Gastrocnemius medialis (tissue), 4 donors: ENCODE measurements at regions not wholly inside any gene's neighbourhood (a gene's known extent, or its start where the extent isn't known, plus 50 kb on each side); places are given as distances from the start of the nearest gene placed in this dataset.

Source experiments
- ATAC-seq, 2 donors: fragments of 150-250 bp; one replicate each; pipeline ENCODE4 v1.9.1; 2016
- DNase-seq, 2 donors: peaks; one replicate each; pipeline ENCODE4 v3.0.0-alpha.2; 2019
- H3K27ac ChIP-seq, 4 donors: fragments of 200-600 bp; sonication (generic); 1 replicate in 1 of 4; 2 replicates in 3 of 4; pipeline ENCODE4 v1.5.1; 2016 to 2018; ENCODE audit warnings: mild to moderate bottlenecking in 2 of 4, moderate library complexity in 1 of 4
- H3K27me3 ChIP-seq, 3 donors: fragments of 200-600 bp; sonication (generic) in 2 of 3; 1 replicate in 1 of 3; 2 replicates in 2 of 3; pipeline versions ENCODE4 v1.5.1 to v1.6.0; 2016 to 2019; ENCODE audit warnings: mild to moderate bottlenecking in 1 of 3, moderate library complexity in 1 of 3
- H3K36me3 ChIP-seq, 2 donors: fragments of 200-600 bp; sonication (generic) in 1 of 2; one replicate each; pipeline ENCODE4 v1.5.1; 2017 to 2018
- H3K4me1 ChIP-seq, 2 donors: fragments of 200-600 bp; sonication (generic) in 1 of 2; one replicate each; pipeline ENCODE4 v1.5.1; 2016 to 2017; ENCODE audit warnings: mild to moderate bottlenecking in 2 of 2
- H3K4me3 ChIP-seq, 4 donors: fragments of 200-600 bp; sonication (generic) in 3 of 4; 1 replicate in 1 of 4; 2 replicates in 3 of 4; pipeline ENCODE4 v1.5.1; 2016 to 2019; ENCODE audit warnings: mild to moderate bottlenecking in 2 of 4
- H3K9me3 ChIP-seq, 3 donors: fragments of 200-600 bp; sonication (generic) in 2 of 3; 1 replicate in 1 of 3; 2 replicates in 2 of 3; pipeline ENCODE4 v1.5.1; 2016 to 2019
- CTCF ChIP-seq, 5 experiments: fragments of 450-650 bp in 3 of 5; fragments of 200-600 bp in 2 of 5; sonication (generic) in 2 of 5; IDR thresholded peaks in 4 of 5; conservative IDR thresholded peaks in 1 of 5; 1 replicate in 4 of 5; 2 replicates in 1 of 5; pipeline ENCODE4 v1.5.1; 2016 to 2019; ENCODE audit warnings: antibody characterized with exemption in 5 of 5, mild to moderate bottlenecking in 3 of 5, moderate library complexity in 3 of 5
- POLR2A ChIP-seq, 2 donors: fragments of 450-650 bp; IDR thresholded peaks; one replicate each; pipeline ENCODE4 v1.6.1; 2017; ENCODE audit warnings: antibody characterized with exemption in 2 of 2, mild to moderate bottlenecking in 2 of 2, moderate library complexity in 2 of 2
- in situ Hi-C, 4 donors: fragments of 200-750 bp; cut with MboI; loops; one replicate each; pipeline versions ENCODE4 v1.15.0 to v1.8.0; 2017; ENCODE audit warnings: low sequenced_read_pairs in 4 of 4
- intact Hi-C: fragments of 100-400 bp; cut with DNase I; formaldehyde crosslinking; loops from one replicate; pipeline ENCODE4 v1.15.1; 2023; ENCODE audit warnings: low total_unique reads

GRCh38 chr13:97630725-97631124 lies 196.8 kb downstream of the RAP2A start:
- in situ Hi-C loops, result no loop called here

GRCh38 chr13:97631158-97631557 lies 197.2 kb downstream of the RAP2A start:
- TF ChIP-seq POLR2A (IDR thresholded peaks at IDR 0.05) (no peak), CTCF (IDR thresholded peaks at IDR 0.05 in 4 of 5, conservative IDR thresholded peaks at IDR 0.05 in 1 of 5) (peak in 3 of 5 experiments; percentile 20 to 35 (median 24))
- in situ Hi-C loops (no loop called here), intact Hi-C loops (no loop called here)
- no peak overlapping the region for H3K4me3 ChIP-seq
- H3K36me3 ChIP-seq, result no peaks in the 10 kb centered on the region
- peak in 1 of 2 donors; percentile 69 for DNase-seq
- peak in 1 of 2 donors; percentile 55 for ATAC-seq
- H3K4me1 ChIP-seq, result peaks cover 7 to 12% of the 10 kb centered on the region in 2 donors
- H3K9me3 ChIP-seq, result no peaks in the 10 kb centered on the region
- H3K27ac ChIP-seq, result peak overlapping the region in 2 of 4 donors; percentile 1 to 70
- H3K27me3 ChIP-seq, result no peaks in the 10 kb centered on the region

More at GRCh38 chr13:97630725-97631124, 196.8 kb downstream of the RAP2A start:
- Histone ChIP-seq H3K4me3 (no peak overlapping the region), H3K27me3 (no peaks in the 10 kb centered on the region), H3K4me1 (peaks cover 7 to 12% of the 10 kb centered on the region in 2 donors), H3K9me3 (no peaks in the 10 kb centered on the region), H3K27ac (peak overlapping the region in 2 of 4 donors; percentile 1 to 70), H3K36me3 (no peaks in the 10 kb centered on the region)
- no peak for ATAC-seq
- intact Hi-C loops, result no loop called here
- TF ChIP-seq POLR2A (IDR thresholded peaks at IDR 0.05) (no peak), CTCF (IDR thresholded peaks at IDR 0.05 in 4 of 5, conservative IDR thresholded peaks at IDR 0.05 in 1 of 5) (no peak)
- DNase-seq, result no peak

DNA sequence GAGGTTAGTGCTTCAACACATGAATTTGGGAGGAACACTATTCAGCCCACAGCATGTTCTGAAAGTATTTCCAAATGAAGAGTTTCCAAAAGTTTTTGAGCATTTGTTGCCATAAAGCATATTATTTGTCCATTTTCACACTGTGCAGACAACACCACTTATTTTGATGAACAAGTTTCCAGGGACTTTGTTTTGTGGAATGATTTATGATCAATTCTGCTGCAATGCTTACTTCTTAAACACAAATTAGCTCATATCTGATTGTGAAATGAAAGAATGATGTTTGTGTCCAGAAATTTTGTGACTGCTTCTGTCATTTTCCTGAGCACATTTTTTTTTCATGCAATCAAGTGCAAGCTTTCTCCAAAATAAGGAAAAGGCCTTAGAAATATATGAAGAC lies 205.3 kb downstream of the RAP2A start:
- no peaks in the 10 kb centered on the region for H3K27me3 ChIP-seq
- no peaks in the 10 kb centered on the region for H3K4me1 ChIP-seq
- H3K27ac ChIP-seq, result no peak overlapping the region
- H3K9me3 ChIP-seq, result no peaks in the 10 kb centered on the region
- H3K4me3 ChIP-seq, result no peak overlapping the region
- ATAC-seq (no peak), DNase-seq (no peak)
- in situ Hi-C loops (no loop called here), intact Hi-C loops (no loop called here)
- H3K36me3 ChIP-seq, result no peaks in the 10 kb centered on the region
- no peak for TF ChIP-seq POLR2A (IDR thresholded peaks at IDR 0.05)
- no peak for TF ChIP-seq CTCF (IDR thresholded peaks at IDR 0.05 in 4 of 5, conservative IDR thresholded peaks at IDR 0.05 in 1 of 5)

GRCh38 chr13:97640268-97640667 lies 206.3 kb downstream of the RAP2A start:
- TF ChIP-seq CTCF (IDR thresholded peaks at IDR 0.05 in 4 of 5, conservative IDR thresholded peaks at IDR 0.05 in 1 of 5), result no peak
- no peak for TF ChIP-seq POLR2A (IDR thresholded peaks at IDR 0.05)
- in situ Hi-C loops (no loop called here), intact Hi-C loops (no loop called here)
- no peak for ATAC-seq
- Histone ChIP-seq H3K9me3 (no peaks in the 10 kb centered on the region), H3K4me3 (no peak overlapping the region), H3K36me3 (no peaks in the 10 kb centered on the region), H3K27ac (no peak overlapping the region), H3K27me3 (no peaks in the 10 kb centered on the region), H3K4me1 (no peaks in the 10 kb centered on the region)
- DNase-seq, result no peak
